Right kidney (tissue), 1 donor: ENCODE measurements at regions not wholly inside any gene's neighbourhood (a gene's known extent, or its start where the extent isn't known, plus 50 kb on each side); places are given as distances from the start of the nearest gene placed in this dataset.
"Not testable (repeated sequence)": the region's sequence is repeated elsewhere in the genome, so short reads cannot be mapped to it uniquely, and the experiment has no call there.

Experiments
- DNase-seq: peaks from one replicate; pipeline ENCODE4 v3.0.0-alpha.2; 2016

- DNase-seq, result no peak
Measured at GRCh38 chr1:222415441-222415840, 132.5 kb downstream of the HHIPL2 start.

GRCh38 chr1:222413991-222414549 lies 133.8 kb downstream of the HHIPL2 start:
- DNase-seq, result no peak

GRCh38 chr1:222413436-222413835 lies 134.5 kb downstream of the HHIPL2 start:
- DNase-seq, result no peak

GRCh38 chr1:222404710-222405109 lies 143.2 kb downstream of the HHIPL2 start:
- no peak for DNase-seq

- no peak for DNase-seq
Measured at GRCh38 chr1:222399197-222399596, 148.7 kb downstream of the HHIPL2 start.

GRCh38 chr1:222394224-222394623 lies 153.7 kb downstream of the HHIPL2 start:
- no peak for DNase-seq

- no peak for DNase-seq
Measured at GRCh38 chr1:222392556-222392955, 155.3 kb downstream of the HHIPL2 start.

- DNase-seq, result no peak
Measured at GRCh38 chr1:222390181-222390580, 157.7 kb downstream of the HHIPL2 start.

- DNase-seq, result no peak
Measured at GRCh38 chr1:222387007-222387814, 160.7 kb downstream of the HHIPL2 start.

- DNase-seq, result no peak
Measured at GRCh38 chr1:222385955-222386354, 161.9 kb downstream of the HHIPL2 start.

GRCh38 chr1:222385262-222385661 lies 162.6 kb downstream of the HHIPL2 start:
- DNase-seq, result no peak

- DNase-seq, result no peak
Measured at GRCh38 chr1:222384531-222384930, 163.4 kb downstream of the HHIPL2 start.

- DNase-seq, result no peak
Measured at GRCh38 chr1:222382171-222382570, 165.7 kb downstream of the HHIPL2 start.

GRCh38 chr1:222377428-222378088 lies 170.3 kb downstream of the HHIPL2 start:
- no peak for DNase-seq

- not testable (repeated sequence) for DNase-seq
Measured at GRCh38 chr1:222376791-222377190, 171.1 kb downstream of the HHIPL2 start.

- DNase-seq, result no peak
Measured at GRCh38 chr1:222375701-222376100, 172.2 kb downstream of the HHIPL2 start.

GRCh38 chr1:222373831-222374602 lies 173.9 kb downstream of the HHIPL2 start:
- DNase-seq, result no peak

- no peak for DNase-seq
Measured at GRCh38 chr1:222373216-222373615, 174.7 kb downstream of the HHIPL2 start.

GRCh38 chr1:222372221-222372620 lies 175.7 kb downstream of the HHIPL2 start:
- no peak for DNase-seq

GRCh38 chr1:222370913-222371675 lies 176.8 kb downstream of the HHIPL2 start:
- no peak for DNase-seq

GRCh38 chr1:222370081-222370912 lies 177.6 kb downstream of the HHIPL2 start:
- DNase-seq, result no peak
